B cell (primary cell): ENCODE measurements at regions not wholly inside any gene's neighbourhood (a gene's known extent, or its start where the extent isn't known, plus 50 kb on each side); places are given as distances from the start of the nearest gene placed in this dataset.
"Not testable (repeated sequence)": the region's sequence is repeated elsewhere in the genome, so short reads cannot be mapped to it uniquely, and the experiment has no call there.

ENCODE experiments used
- CTCF ChIP-seq: fragments of 200-600 bp; IDR thresholded peaks from one replicate; pipeline ENCODE4 v1.8.0; 2022; ENCODE audit warnings: antibody characterized with exemption, mild to moderate bottlenecking
- EZH2 ChIP-seq: IDR thresholded peaks from 2 replicates; pipeline ENCODE4 v1.6.1; 2012; ENCODE audit warnings: borderline replicate concordance, low read depth, mild to moderate bottlenecking, moderate library complexity, low read length; ENCODE audit not compliant: insufficient read depth, poor library complexity, severe bottlenecking

GRCh38 chr9:97099540-97099939, 60.6 kb upstream of the CTSV start:
- TF ChIP-seq CTCF, EZH2: not testable (repeated sequence)
